22Rv1 (cell line): ENCODE measurements at regions not wholly inside any gene's neighbourhood (a gene's known extent, or its start where the extent isn't known, plus 50 kb on each side); places are given as distances from the start of the nearest gene placed in this dataset.

Experiments used
- CTCF ChIP-seq: fragments of 450-650 bp; IDR thresholded peaks from 2 replicates; pipeline ENCODE4 v1.5.1; 2017; ENCODE audit warnings: mild to moderate bottlenecking
- ZFX ChIP-seq: fragments of 450-650 bp; IDR thresholded peaks from 2 replicates; pipeline ENCODE4 v1.6.1; 2017; ENCODE audit warnings: antibody characterized with exemption, borderline replicate concordance

GRCh38 chr18:78106946-78107345, 857.3 kb downstream of the GALR1 start:
- TF ChIP-seq CTCF: no peak
- no peak for TF ChIP-seq ZFX
